Urinary bladder (tissue), 3 donors: ENCODE measurements at regions not wholly inside any gene's neighbourhood (a gene's known extent, or its start where the extent isn't known, plus 50 kb on each side); places are given as distances from the start of the nearest gene placed in this dataset.

Experiments used
- DNase-seq: peaks from one replicate; pipeline ENCODE4 v3.0.0-alpha.2; 2015; ENCODE audit errors: extremely low spot score
- H3K27ac ChIP-seq: one replicate; pipeline ENCODE4 v1.5.1; 2013; ENCODE audit warnings: low read depth, mild to moderate bottlenecking, moderate library complexity
- H3K36me3 ChIP-seq: one replicate; pipeline ENCODE4 v1.6.1; 2013; ENCODE audit warnings: mild to moderate bottlenecking, moderate library complexity; ENCODE audit not compliant: insufficient read depth
- H3K4me1 ChIP-seq: one replicate; pipeline ENCODE4 v1.6.1; 2013; ENCODE audit warnings: mild to moderate bottlenecking, moderate library complexity; ENCODE audit not compliant: insufficient read depth
- H3K4me3 ChIP-seq: one replicate; pipeline ENCODE4 v1.5.1; 2013; ENCODE audit warnings: low read depth, low read length
- WGBS: extraction: QIAGEN DNeasy Blood & Tissue Kit; methylation state at CpG from one replicate; pipeline ENCODE4 v1.1.7; 2013; 5-methylcytosine and 5-hydroxymethylcytosine counted together
- donor health status: healthy with polysubstance abuse.
- donor health status: healthy.

- 50% methylated on average over 23 of the region's 23 CpGs for WGBS
- Histone ChIP-seq H3K4me3 (peak overlapping the region; percentile 60), H3K36me3 (no peaks in the 10 kb centered on the region), H3K4me1 (no peaks in the 10 kb centered on the region), H3K27ac (peak overlapping the region; percentile 88)
- DNase-seq: no peak
Observed at GRCh38 chr10:130300608-130301020, 164.4 kb downstream of the GLRX3 start.

- no peaks in the 10 kb centered on the region for H3K4me1 ChIP-seq
- H3K4me3 ChIP-seq: peak overlapping the region; percentile 60
- no peaks in the 10 kb centered on the region for H3K36me3 ChIP-seq
- WGBS: 57% methylated on average over 53 of the region's 54 CpGs
- H3K27ac ChIP-seq: peak overlapping the region; percentile 88
- DNase-seq: no peak
Observed at GRCh38 chr10:130301021-130301892, 165.1 kb downstream of the GLRX3 start.

- H3K4me3 ChIP-seq: no peak overlapping the region
- H3K4me1 ChIP-seq: no peaks in the 10 kb centered on the region
- no peak for DNase-seq
- WGBS: 88% methylated on average over 7 of the region's 7 CpGs
- no peak overlapping the region for H3K27ac ChIP-seq
- H3K36me3 ChIP-seq: no peaks in the 10 kb centered on the region
Observed at GRCh38 chr10:130326954-130327353, 190.8 kb downstream of the GLRX3 start.

GRCh38 chr10:130329792-130330191 is 193.6 kb downstream of the GLRX3 start:
- no peak overlapping the region for H3K27ac ChIP-seq
- no peaks in the 10 kb centered on the region for H3K36me3 ChIP-seq
- H3K4me1 ChIP-seq: no peaks in the 10 kb centered on the region
- no peak for DNase-seq
- H3K4me3 ChIP-seq: no peak overlapping the region
- 60% methylated on average over 6 of the region's 6 CpGs for WGBS

- WGBS: 15% methylated on average over 2 of the region's 2 CpGs
- DNase-seq: no peak
- no peak overlapping the region for H3K4me3 ChIP-seq
- H3K4me1 ChIP-seq: no peaks in the 10 kb centered on the region
- H3K27ac ChIP-seq: no peak overlapping the region
- H3K36me3 ChIP-seq: no peaks in the 10 kb centered on the region
Observed at GRCh38 chr10:130333185-130333584, 197.0 kb downstream of the GLRX3 start.

- WGBS: 81% methylated on average over 10 of the region's 10 CpGs
- Histone ChIP-seq H3K27ac (no peak overlapping the region), H3K36me3 (no peaks in the 10 kb centered on the region), H3K4me3 (no peak overlapping the region), H3K4me1 (no peaks in the 10 kb centered on the region)
- DNase-seq: no peak
Observed at GRCh38 chr10:130335336-130335735, 199.1 kb downstream of the GLRX3 start.

- Histone ChIP-seq H3K4me3 (no peak overlapping the region), H3K4me1 (no peaks in the 10 kb centered on the region), H3K36me3 (no peaks in the 10 kb centered on the region), H3K27ac (no peak overlapping the region)
- 72% methylated on average over 8 of the region's 8 CpGs for WGBS
- DNase-seq: no peak
Observed at GRCh38 chr10:130336617-130337304, 200.6 kb downstream of the GLRX3 start.

- 69% methylated on average over 13 of the region's 13 CpGs for WGBS
- no peak for DNase-seq
- Histone ChIP-seq H3K4me1 (no peaks in the 10 kb centered on the region), H3K27ac (no peak overlapping the region), H3K36me3 (no peaks in the 10 kb centered on the region), H3K4me3 (no peak overlapping the region)
Observed at GRCh38 chr10:130337305-130337640, 201.1 kb downstream of the GLRX3 start.

GRCh38 chr10:130337696-130338635 is 201.8 kb downstream of the GLRX3 start:
- no peak for DNase-seq
- no peaks in the 10 kb centered on the region for H3K4me1 ChIP-seq
- no peak overlapping the region for H3K27ac ChIP-seq
- no peaks in the 10 kb centered on the region for H3K36me3 ChIP-seq
- 84% methylated on average over 19 of the region's 19 CpGs for WGBS
- no peak overlapping the region for H3K4me3 ChIP-seq

- no peaks in the 10 kb centered on the region for H3K36me3 ChIP-seq
- H3K4me3 ChIP-seq: no peak overlapping the region
- DNase-seq: no peak
- no peaks in the 10 kb centered on the region for H3K4me1 ChIP-seq
- H3K27ac ChIP-seq: no peak overlapping the region
- WGBS: 83% methylated on average over 5 of the region's 5 CpGs
Observed at GRCh38 chr10:130338636-130339024, 202.4 kb downstream of the GLRX3 start.

- no peak for DNase-seq
- H3K27ac ChIP-seq: no peak overlapping the region
- 89% methylated on average over 11 of the region's 11 CpGs for WGBS
- H3K36me3 ChIP-seq: no peaks in the 10 kb centered on the region
- H3K4me1 ChIP-seq: no peaks in the 10 kb centered on the region
- no peak overlapping the region for H3K4me3 ChIP-seq
Observed at GRCh38 chr10:130339091-130339490, 202.9 kb downstream of the GLRX3 start.

GRCh38 chr10:130339911-130340310 is 203.7 kb downstream of the GLRX3 start:
- Histone ChIP-seq H3K36me3 (no peaks in the 10 kb centered on the region), H3K4me3 (no peak overlapping the region), H3K4me1 (no peaks in the 10 kb centered on the region), H3K27ac (no peak overlapping the region)
- WGBS: 80% methylated on average over 7 of the region's 7 CpGs
- no peak for DNase-seq

GRCh38 chr10:130340816-130341215 is 204.6 kb downstream of the GLRX3 start:
- Histone ChIP-seq H3K36me3 (no peaks in the 10 kb centered on the region), H3K4me1 (no peaks in the 10 kb centered on the region), H3K27ac (no peak overlapping the region), H3K4me3 (no peak overlapping the region)
- DNase-seq: no peak
- WGBS: 55% methylated on average over 5 of the region's 5 CpGs
